ENCODE measurements at regions not wholly inside any gene's neighbourhood (a gene's known extent, or its start where the extent isn't known, plus 50 kb on each side); places are given as distances from the start of the nearest gene placed in this dataset.
"Not testable (repeated sequence)": the region's sequence is repeated elsewhere in the genome, so short reads cannot be mapped to it uniquely, and the experiment has no call there.

- DNase-seq (ENCODE audit: low spot score), result no peak
- no peak overlapping the region for H3K4me2 ChIP-seq
- H3K4me3 Mint-ChIP-seq, result no peak overlapping the region
Measured at GRCh38 chr4:82241534-82241933, 132.3 kb downstream of the HNRNPD start.

GRCh38 chr4:82240410-82240809 is 133.4 kb downstream of the HNRNPD start:
- H2AFZ ChIP-seq (replicated peaks), result no peak overlapping the region
- no peaks in the 10 kb centered on the region for H3K36me3 ChIP-seq
- H3K4me3 ChIP-seq, result no peak overlapping the region
- Mint-ChIP-seq H3K36me3 (no peaks in the 10 kb centered on the region), H3K27me3 (ENCODE audit: insufficient read depth, low read depth) (peaks cover 5% of the 10 kb centered on the region), H3K4me1 (no peaks in the 10 kb centered on the region), H3K9me3 (no peaks in the 10 kb centered on the region), H3K4me3 (no peak overlapping the region), H3K27ac (no peak overlapping the region)
- H3F3A ChIP-seq (ENCODE audit: low read depth), result no peaks in the 10 kb centered on the region
- H3K4me2 ChIP-seq, result no peak overlapping the region
- H4K20me1 ChIP-seq (ENCODE audit: low read depth), result no peaks in the 10 kb centered on the region
- no peaks in the 10 kb centered on the region for H3K9me3 ChIP-seq (ENCODE audit: low read depth)
- no peaks in the 10 kb centered on the region for H3K4me1 ChIP-seq
- no peaks in the 10 kb centered on the region for H3K27me3 ChIP-seq
- H3K27ac ChIP-seq, result no peak overlapping the region
- H3K9ac ChIP-seq, result no peak overlapping the region
- H3K79me2 ChIP-seq (ENCODE audit: low read depth), result no peaks in the 10 kb centered on the region
- no peak for TF ChIP-seq CTCF (IDR thresholded peaks at IDR 0.05)
- no peak for TF ChIP-seq EZH2phosphoT487 (IDR thresholded peaks at IDR 0.05)
- no peak for TF ChIP-seq EZH2 (IDR thresholded peaks at IDR 0.05)
- DNase-seq (ENCODE audit: low spot score), result no peak

More at GRCh38 chr4:82241534-82241933, 132.3 kb downstream of the HNRNPD start:
- TF ChIP-seq EZH2phosphoT487 (IDR thresholded peaks at IDR 0.05) (no peak), EZH2 (IDR thresholded peaks at IDR 0.05) (no peak), CTCF (IDR thresholded peaks at IDR 0.05) (no peak)
- H3K4me1 Mint-ChIP-seq, result no peaks in the 10 kb centered on the region
- Histone ChIP-seq H3K4me3 (no peak overlapping the region), H3K9ac (no peak overlapping the region), H2AFZ (replicated peaks) (no peak overlapping the region), H3K27me3 (no peaks in the 10 kb centered on the region), H3K36me3 (no peaks in the 10 kb centered on the region), H4K20me1 (ENCODE audit: low read depth) (no peaks in the 10 kb centered on the region), H3K79me2 (ENCODE audit: low read depth) (no peaks in the 10 kb centered on the region), H3K9me3 (ENCODE audit: low read depth) (no peaks in the 10 kb centered on the region), H3F3A (ENCODE audit: low read depth) (no peaks in the 10 kb centered on the region), H3K27ac (no peak overlapping the region), H3K4me1 (no peaks in the 10 kb centered on the region)
- no peaks in the 10 kb centered on the region for H3K9me3 Mint-ChIP-seq
- no peaks in the 10 kb centered on the region for H3K36me3 Mint-ChIP-seq
- no peak overlapping the region for H3K27ac Mint-ChIP-seq
- H3K27me3 Mint-ChIP-seq (ENCODE audit: insufficient read depth, low read depth), result peaks cover 5% of the 10 kb centered on the region

GRCh38 chr4:82237142-82237541 is 136.6 kb downstream of the HNRNPD start:
- not testable (repeated sequence) for H3K36me3 ChIP-seq; H2AFZ ChIP-seq (replicated peaks); H3K9ac ChIP-seq; H3F3A ChIP-seq (ENCODE audit: low read depth); H4K20me1 ChIP-seq (ENCODE audit: low read depth); H3K4me3 Mint-ChIP-seq; H3K4me1 Mint-ChIP-seq; DNase-seq (ENCODE audit: low spot score); H3K4me1 ChIP-seq; H3K27ac ChIP-seq; H3K27ac Mint-ChIP-seq; H3K4me2 ChIP-seq; H3K27me3 ChIP-seq; H3K27me3 Mint-ChIP-seq (ENCODE audit: insufficient read depth, low read depth); H3K4me3 ChIP-seq; H3K9me3 Mint-ChIP-seq; H3K36me3 Mint-ChIP-seq; H3K9me3 ChIP-seq (ENCODE audit: low read depth); H3K79me2 ChIP-seq (ENCODE audit: low read depth)

DNA sequence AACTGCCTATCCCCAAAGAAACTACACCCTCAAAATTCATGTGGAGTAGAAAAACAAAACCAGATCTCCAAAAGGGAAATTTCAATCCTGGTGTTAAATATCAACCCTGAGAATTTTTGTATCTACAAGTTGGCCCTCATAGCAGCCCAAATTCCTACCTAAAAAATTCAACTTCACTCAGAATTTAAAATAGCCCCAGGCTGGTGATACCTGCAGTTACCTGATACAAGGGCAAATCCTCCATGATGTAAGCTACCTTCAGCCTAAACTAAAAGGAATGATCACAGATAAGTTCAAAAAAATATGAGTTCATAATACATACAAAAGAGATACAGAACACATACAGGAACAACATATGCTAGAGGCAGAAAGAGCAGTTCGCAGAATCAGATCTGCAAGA is 138.4 kb downstream of the HNRNPD start:
- Histone ChIP-seq H3K4me2 (no peak overlapping the region), H3K4me3 (no peak overlapping the region), H3K27ac (no peak overlapping the region), H4K20me1 (ENCODE audit: low read depth) (no peaks in the 10 kb centered on the region), H2AFZ (replicated peaks) (no peak overlapping the region), H3K9me3 (ENCODE audit: low read depth) (no peaks in the 10 kb centered on the region), H3K9ac (no peak overlapping the region), H3K36me3 (no peaks in the 10 kb centered on the region), H3K27me3 (no peaks in the 10 kb centered on the region), H3F3A (ENCODE audit: low read depth) (no peaks in the 10 kb centered on the region), H3K4me1 (no peaks in the 10 kb centered on the region), H3K79me2 (ENCODE audit: low read depth) (no peaks in the 10 kb centered on the region)
- no peaks in the 10 kb centered on the region for H3K9me3 Mint-ChIP-seq
- no peak for TF ChIP-seq CTCF (IDR thresholded peaks at IDR 0.05)
- no peak for TF ChIP-seq EZH2phosphoT487 (IDR thresholded peaks at IDR 0.05)
- TF ChIP-seq EZH2 (IDR thresholded peaks at IDR 0.05), result no peak
- no peaks in the 10 kb centered on the region for H3K36me3 Mint-ChIP-seq
- H3K4me1 Mint-ChIP-seq, result no peaks in the 10 kb centered on the region
- H3K27ac Mint-ChIP-seq, result no peak overlapping the region
- peaks cover 5% of the 10 kb centered on the region for H3K27me3 Mint-ChIP-seq (ENCODE audit: insufficient read depth, low read depth)
- H3K4me3 Mint-ChIP-seq, result no peak overlapping the region
- DNase-seq (ENCODE audit: low spot score), result no peak

Data from neural progenitor cell (in vitro differentiated cells).